T-helper 2 cell (primary cell): ENCODE measurements at regions not wholly inside any gene's neighbourhood (a gene's known extent, or its start where the extent isn't known, plus 50 kb on each side); places are given as distances from the start of the nearest gene placed in this dataset.

ENCODE experiments used
- DNase-seq, 5 experiments: peaks; one replicate each; pipeline versions ENCODE4 v3.0.0 to v3.0.0-alpha.2; 2012 to 2022

- no peak for DNase-seq
These were observed 51.6 kb upstream of the DYNLRB2 start for GRCh38 chr16:80489173-80489572.

GRCh38 chr16:80488167-80488566, 52.6 kb upstream of the DYNLRB2 start:
- DNase-seq: no peak

- peak in 1 of 5 experiments; percentile 62 for DNase-seq
These were observed 60.1 kb upstream of the DYNLRB2 start for GRCh38 chr16:80480664-80481063.

- no peak for DNase-seq
These were observed 63.0 kb upstream of the DYNLRB2 start for GRCh38 chr16:80477838-80478237.

- no peak for DNase-seq
These were observed 72.8 kb upstream of the DYNLRB2 start for GRCh38 chr16:80468029-80468428.

GRCh38 chr16:80466024-80466987, 74.5 kb upstream of the DYNLRB2 start:
- DNase-seq: peak; percentile 0 to 69 (median 30)

- no peak for DNase-seq
These were observed 76.9 kb upstream of the DYNLRB2 start for GRCh38 chr16:80463751-80464495.

- DNase-seq: no peak
These were observed 77.5 kb upstream of the DYNLRB2 start for GRCh38 chr16:80463326-80463725.

- no peak for DNase-seq
These were observed 77.9 kb upstream of the DYNLRB2 start for GRCh38 chr16:80462917-80463316.

GRCh38 chr16:80460988-80461387, 79.8 kb upstream of the DYNLRB2 start:
- DNase-seq: no peak

- no peak for DNase-seq
These were observed 80.8 kb upstream of the DYNLRB2 start for GRCh38 chr16:80459966-80460365.

GRCh38 chr16:80459331-80459777, 81.4 kb upstream of the DYNLRB2 start:
- DNase-seq: no peak

GRCh38 chr16:80457871-80458270, 82.9 kb upstream of the DYNLRB2 start:
- no peak for DNase-seq

- DNase-seq: no peak
These were observed 86.0 kb upstream of the DYNLRB2 start for GRCh38 chr16:80454802-80455201.

GRCh38 chr16:80449392-80449791, 91.4 kb upstream of the DYNLRB2 start:
- no peak for DNase-seq

GRCh38 chr16:80447241-80447640, 93.6 kb upstream of the DYNLRB2 start:
- no peak for DNase-seq

- DNase-seq: no peak
These were observed 98.0 kb upstream of the DYNLRB2 start for GRCh38 chr16:80442779-80443178.

GRCh38 chr16:80441935-80442334, 98.9 kb upstream of the DYNLRB2 start:
- DNase-seq: no peak

- no peak for DNase-seq
These were observed 100.1 kb upstream of the DYNLRB2 start for GRCh38 chr16:80440667-80441066.

GRCh38 chr16:80437707-80438106, 103.1 kb upstream of the DYNLRB2 start:
- no peak for DNase-seq

- DNase-seq: peak in 1 of 5 experiments; percentile 6
These were observed 104.3 kb upstream of the DYNLRB2 start for GRCh38 chr16:80436510-80436909.

GRCh38 chr16:80433623-80434022, 107.2 kb upstream of the DYNLRB2 start:
- DNase-seq: peak in 1 of 5 experiments; percentile 5

- DNase-seq: no peak
These were observed 113.0 kb upstream of the DYNLRB2 start for GRCh38 chr16:80427795-80428194.
